AG04449 (cell line): ENCODE measurements at regions not wholly inside any gene's neighbourhood (a gene's known extent, or its start where the extent isn't known, plus 50 kb on each side); places are given as distances from the start of the nearest gene placed in this dataset.

Experiments used
- CTCF ChIA-PET: fragments of 350-600 bp; formaldehyde crosslinking; extraction: SDS; loops from one replicate; lab custom pipeline; 2021; ENCODE audit warnings: antibody characterized with exemption; lab: Yijun Ruan, JAX
- POLR2A ChIA-PET: fragments of 400-600, 350-600 bp; formaldehyde crosslinking; extraction: SDS; loops from one replicate; lab custom pipeline; 2020; ENCODE audit warnings: antibody characterized with exemption, inconsistent platforms; lab: Yijun Ruan, JAX
- DNase-seq: peaks from one replicate; pipeline ENCODE4 v3.0.0-alpha.2; 2010; ENCODE audit warnings: low read depth, low spot score
- H3K4me3 ChIP-seq: 2 replicates; pipeline ENCODE4 v1.5.1; 2011; ENCODE audit warnings: low read depth, mild to moderate bottlenecking, control low read depth, low read length
- TF ChIP-seq, protein P1 (sequence below): IDR thresholded peaks from one replicate; pipeline ENCODE4 v1.5.1; 2011; ENCODE audit warnings: mild to moderate bottlenecking, moderate library complexity, low read length, control low read depth, inconsistent platforms; ENCODE audit not compliant: insufficient read depth; ENCODE audit errors: missing control alignments

- no peak for DNase-seq
- TF ChIP-seq, protein P1, sequence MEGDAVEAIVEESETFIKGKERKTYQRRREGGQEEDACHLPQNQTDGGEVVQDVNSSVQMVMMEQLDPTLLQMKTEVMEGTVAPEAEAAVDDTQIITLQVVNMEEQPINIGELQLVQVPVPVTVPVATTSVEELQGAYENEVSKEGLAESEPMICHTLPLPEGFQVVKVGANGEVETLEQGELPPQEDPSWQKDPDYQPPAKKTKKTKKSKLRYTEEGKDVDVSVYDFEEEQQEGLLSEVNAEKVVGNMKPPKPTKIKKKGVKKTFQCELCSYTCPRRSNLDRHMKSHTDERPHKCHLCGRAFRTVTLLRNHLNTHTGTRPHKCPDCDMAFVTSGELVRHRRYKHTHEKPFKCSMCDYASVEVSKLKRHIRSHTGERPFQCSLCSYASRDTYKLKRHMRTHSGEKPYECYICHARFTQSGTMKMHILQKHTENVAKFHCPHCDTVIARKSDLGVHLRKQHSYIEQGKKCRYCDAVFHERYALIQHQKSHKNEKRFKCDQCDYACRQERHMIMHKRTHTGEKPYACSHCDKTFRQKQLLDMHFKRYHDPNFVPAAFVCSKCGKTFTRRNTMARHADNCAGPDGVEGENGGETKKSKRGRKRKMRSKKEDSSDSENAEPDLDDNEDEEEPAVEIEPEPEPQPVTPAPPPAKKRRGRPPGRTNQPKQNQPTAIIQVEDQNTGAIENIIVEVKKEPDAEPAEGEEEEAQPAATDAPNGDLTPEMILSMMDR: no peak
- ChIA-PET POLR2A (no interaction called here), CTCF (no interaction called here)
- no peak overlapping the region for H3K4me3 ChIP-seq
Observed at GRCh38 chr9:29648132-29648531, 2074.9 kb upstream of the C9orf72 start.

- H3K4me3 ChIP-seq: no peak overlapping the region
- ChIA-PET POLR2A (no interaction called here), CTCF (no interaction called here)
- TF ChIP-seq, protein P1: no peak
- DNase-seq: no peak
Observed at GRCh38 chr9:29648601-29649000, 2075.3 kb upstream of the C9orf72 start.

DNA sequence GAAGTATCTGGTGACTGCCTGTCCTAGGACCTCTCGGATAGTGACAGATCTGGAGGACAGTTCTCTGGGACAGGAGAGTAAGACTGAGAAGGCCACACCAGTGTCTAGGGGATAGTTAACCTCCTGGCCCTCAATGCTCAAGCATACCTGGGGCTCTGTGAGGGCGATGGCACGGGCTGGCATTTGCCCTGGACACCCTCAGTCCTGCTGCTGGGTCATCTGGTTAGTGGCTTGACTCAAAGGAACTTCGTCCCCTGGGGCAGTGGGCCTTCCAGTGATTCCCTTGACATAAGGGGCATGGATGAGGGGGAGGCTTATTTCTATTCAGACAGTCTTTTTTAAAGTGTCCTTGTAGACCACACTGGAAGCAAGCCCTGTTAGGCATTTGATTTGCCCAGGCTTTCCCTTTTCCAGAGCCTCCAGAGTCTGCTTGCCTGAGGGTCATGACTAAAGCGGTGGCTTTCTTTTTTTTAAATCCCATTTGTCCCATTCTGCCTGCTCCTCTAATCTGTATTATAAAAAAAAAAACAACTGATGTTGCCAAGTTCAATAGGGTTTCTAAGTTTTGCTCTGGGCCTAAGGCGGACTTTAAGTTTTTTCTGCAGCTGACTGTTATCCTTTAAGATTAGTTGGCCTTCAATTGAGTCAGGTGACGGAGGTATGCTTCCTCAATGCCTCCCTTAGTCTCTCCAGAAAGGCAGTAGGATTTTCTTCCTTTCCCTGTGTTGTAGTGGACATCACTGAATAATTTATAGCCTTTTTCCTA is 2083.5 kb upstream of the C9orf72 start:
- no peak overlapping the region for H3K4me3 ChIP-seq
- DNase-seq: no peak
- TF ChIP-seq, protein P1: no peak
- POLR2A ChIA-PET: no interaction called here
- CTCF ChIA-PET: no interaction called here

GRCh38 chr9:29657821-29658220 is 2084.5 kb upstream of the C9orf72 start:
- TF ChIP-seq, protein P1: no peak
- no peak for DNase-seq
- POLR2A ChIA-PET: no interaction called here
- H3K4me3 ChIP-seq: no peak overlapping the region
- CTCF ChIA-PET: no interaction called here

DNA sequence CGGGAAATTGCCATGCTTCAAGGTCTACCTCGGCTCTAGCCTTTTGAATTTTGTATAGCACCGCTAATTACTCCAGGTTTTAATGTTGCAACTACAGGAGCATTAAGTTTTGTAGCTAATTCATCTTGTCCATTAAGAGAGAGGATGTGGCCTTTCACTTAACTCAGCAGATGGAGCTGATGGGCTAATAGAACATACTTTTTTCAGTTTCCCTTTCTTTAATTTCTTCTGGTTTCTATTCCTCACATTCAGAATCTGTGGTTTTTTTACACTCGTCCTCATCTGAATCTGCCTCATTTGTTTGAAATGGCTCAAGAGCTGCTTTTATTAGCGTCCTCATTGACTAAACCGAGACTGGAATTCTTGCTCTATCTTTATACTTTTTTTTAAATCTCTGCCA is 2085.7 kb upstream of the C9orf72 start:
- ChIA-PET POLR2A (no interaction called here), CTCF (no interaction called here)
- DNase-seq: no peak
- TF ChIP-seq, protein P1: no peak
- H3K4me3 ChIP-seq: no peak overlapping the region

DNA sequence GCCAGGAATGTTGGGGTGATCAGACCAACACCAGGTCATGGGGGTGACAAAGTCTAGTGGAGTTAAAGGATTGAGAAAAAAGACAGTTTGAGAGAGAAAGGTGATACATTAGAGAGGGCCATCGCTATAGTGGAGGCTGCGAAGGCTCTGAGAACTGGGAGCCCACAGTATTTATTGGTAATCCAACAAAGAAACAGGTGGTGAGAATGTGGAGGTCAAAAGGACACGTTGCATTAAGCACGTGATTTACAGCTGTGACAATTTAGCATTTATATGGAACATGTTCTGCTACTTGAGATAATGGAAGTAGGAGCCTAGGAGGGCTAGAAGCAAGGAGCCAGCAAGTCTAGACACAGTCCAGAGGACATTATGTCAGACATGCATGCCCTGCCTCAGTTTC is 2086.5 kb upstream of the C9orf72 start:
- H3K4me3 ChIP-seq: no peak overlapping the region
- TF ChIP-seq, protein P1: no peak
- DNase-seq: no peak
- CTCF ChIA-PET: no interaction called here
- POLR2A ChIA-PET: no interaction called here
